ENCODE measurements at regions not wholly inside any gene's neighbourhood (a gene's known extent, or its start where the extent isn't known, plus 50 kb on each side); places are given as distances from the start of the nearest gene placed in this dataset.

DNA sequence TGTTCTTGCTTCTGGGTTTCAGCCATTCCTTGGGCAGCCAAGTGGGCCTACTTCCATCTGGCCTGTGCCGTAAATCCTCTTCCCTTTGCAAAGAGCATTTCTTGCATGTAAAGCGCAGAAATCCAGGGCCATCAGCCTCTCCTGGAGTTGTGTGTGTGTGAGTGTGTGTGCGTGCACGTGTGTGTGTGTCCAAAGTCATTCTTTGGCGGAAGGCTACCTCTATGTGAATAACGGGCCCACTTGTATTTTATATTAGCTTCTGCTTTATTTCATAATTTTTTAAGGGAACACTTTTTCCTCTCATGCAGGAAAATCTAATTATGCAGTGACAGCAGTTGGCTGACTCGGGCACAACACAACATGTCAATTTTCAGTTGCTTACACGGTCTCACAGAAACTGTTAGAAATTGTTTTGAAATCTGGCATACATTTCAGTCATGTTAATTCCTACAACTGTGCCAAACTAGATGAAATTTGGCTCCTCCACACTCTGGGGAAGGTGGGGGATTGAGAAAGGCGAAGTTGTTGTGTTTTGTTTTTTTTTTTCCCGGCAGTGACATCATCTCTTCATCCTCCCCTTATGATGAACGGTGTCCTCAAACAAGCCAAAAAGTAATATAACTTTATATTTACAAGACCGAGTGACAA is 223.7 kb upstream of the TSHZ2 start:
- TF ChIP-seq, protein P1, sequence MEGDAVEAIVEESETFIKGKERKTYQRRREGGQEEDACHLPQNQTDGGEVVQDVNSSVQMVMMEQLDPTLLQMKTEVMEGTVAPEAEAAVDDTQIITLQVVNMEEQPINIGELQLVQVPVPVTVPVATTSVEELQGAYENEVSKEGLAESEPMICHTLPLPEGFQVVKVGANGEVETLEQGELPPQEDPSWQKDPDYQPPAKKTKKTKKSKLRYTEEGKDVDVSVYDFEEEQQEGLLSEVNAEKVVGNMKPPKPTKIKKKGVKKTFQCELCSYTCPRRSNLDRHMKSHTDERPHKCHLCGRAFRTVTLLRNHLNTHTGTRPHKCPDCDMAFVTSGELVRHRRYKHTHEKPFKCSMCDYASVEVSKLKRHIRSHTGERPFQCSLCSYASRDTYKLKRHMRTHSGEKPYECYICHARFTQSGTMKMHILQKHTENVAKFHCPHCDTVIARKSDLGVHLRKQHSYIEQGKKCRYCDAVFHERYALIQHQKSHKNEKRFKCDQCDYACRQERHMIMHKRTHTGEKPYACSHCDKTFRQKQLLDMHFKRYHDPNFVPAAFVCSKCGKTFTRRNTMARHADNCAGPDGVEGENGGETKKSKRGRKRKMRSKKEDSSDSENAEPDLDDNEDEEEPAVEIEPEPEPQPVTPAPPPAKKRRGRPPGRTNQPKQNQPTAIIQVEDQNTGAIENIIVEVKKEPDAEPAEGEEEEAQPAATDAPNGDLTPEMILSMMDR (IDR thresholded peaks at IDR 0.05) = no peak
- TF ChIP-seq POLR2A (IDR thresholded peaks at IDR 0.05) = no peak

All from gastroesophageal sphincter (tissue), 3 donors.